Left cardiac atrium (tissue), 4 donors: ENCODE measurements at regions not wholly inside any gene's neighbourhood (a gene's known extent, or its start where the extent isn't known, plus 50 kb on each side); places are given as distances from the start of the nearest gene placed in this dataset.

Experiments
- ATAC-seq, 2 donors: fragments of 200-7000 bp; cut with Tn5 transposase; one replicate each; pipeline ENCODE4 v1.9.1; 2020; ENCODE audit warnings: mild to moderate bottlenecking in 2 of 2, moderate library complexity in 2 of 2
- DNase-seq: peaks from one replicate; pipeline ENCODE4 v3.0.0-alpha.2; 2020
- intact Hi-C, 2 donors: fragments of 100-400 bp; cut with DNase I; formaldehyde crosslinking; loops; one replicate each; pipeline versions ENCODE4 v1.14.1 to v1.15.1; 2022 to 2023
- donor health status: DM: no; HTN: yes; CAD: no.
- donor health status: DM: no; HTN: yes; CAD: no; lungs with severe emphysema.
- donor health status: DM: yes; HTN: yes; CAD: no.
- donor health status: Dilated cardiomyopathy.

DNA sequence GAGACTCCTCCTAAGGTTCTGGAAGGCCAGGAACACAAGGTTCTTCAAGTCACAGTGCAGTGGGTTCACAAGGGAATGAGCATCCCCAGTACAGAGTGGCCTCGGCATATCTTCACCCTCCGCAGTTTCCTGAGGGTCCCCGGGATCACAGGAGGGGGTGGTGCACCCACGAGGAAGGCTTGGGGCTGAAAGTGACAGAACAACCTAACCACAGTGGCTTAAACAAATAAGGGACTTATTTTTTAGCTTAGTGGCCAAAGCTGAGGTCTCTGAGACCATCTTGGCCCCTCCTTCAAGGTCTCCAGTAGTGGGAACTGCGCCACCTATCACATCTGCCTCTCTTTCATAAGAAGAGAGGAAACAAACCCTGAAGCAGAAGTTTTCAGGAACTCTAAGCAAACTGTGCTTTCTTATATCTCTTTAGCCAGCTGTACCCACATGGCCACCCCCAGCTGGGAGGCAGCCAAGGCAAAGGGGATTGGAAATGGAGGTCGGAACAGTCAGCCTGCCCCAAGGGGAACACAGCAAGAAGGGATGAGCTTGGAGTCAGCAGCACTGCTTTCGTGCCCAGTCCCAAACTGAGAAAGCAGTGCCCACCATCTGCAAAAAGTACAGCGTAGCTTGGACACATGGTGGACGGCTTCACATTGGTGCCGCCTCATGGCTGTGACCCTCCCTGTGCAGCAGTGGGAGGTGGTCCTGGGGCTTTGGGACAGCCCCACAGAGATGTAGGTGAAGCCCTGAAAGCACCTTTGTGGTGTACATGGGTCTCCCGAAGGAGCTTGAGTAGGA lies 260.0 kb upstream of the ID2 start:
- ATAC-seq (no peak), DNase-seq (no peak)
- intact Hi-C loops = no loop called here

DNA sequence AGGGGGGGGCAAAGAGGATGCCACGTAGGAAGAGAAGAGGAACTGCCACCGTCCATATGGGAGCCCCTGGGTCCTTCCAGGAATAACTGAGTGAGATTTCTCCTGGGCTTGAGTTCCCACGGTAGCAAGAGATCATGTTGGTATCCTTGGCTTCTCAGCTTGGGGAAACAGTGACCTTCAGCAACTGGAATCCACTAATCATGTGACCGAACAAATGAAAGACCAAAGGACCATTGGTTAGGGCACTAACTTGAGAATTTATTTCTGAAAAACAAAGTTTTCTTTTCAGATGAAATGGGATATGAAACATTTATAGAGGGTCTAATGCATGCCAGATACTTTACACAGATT lies 259.4 kb upstream of the ID2 start:
- DNase-seq (no peak), ATAC-seq (no peak)
- intact Hi-C loops = no loop called here

DNA sequence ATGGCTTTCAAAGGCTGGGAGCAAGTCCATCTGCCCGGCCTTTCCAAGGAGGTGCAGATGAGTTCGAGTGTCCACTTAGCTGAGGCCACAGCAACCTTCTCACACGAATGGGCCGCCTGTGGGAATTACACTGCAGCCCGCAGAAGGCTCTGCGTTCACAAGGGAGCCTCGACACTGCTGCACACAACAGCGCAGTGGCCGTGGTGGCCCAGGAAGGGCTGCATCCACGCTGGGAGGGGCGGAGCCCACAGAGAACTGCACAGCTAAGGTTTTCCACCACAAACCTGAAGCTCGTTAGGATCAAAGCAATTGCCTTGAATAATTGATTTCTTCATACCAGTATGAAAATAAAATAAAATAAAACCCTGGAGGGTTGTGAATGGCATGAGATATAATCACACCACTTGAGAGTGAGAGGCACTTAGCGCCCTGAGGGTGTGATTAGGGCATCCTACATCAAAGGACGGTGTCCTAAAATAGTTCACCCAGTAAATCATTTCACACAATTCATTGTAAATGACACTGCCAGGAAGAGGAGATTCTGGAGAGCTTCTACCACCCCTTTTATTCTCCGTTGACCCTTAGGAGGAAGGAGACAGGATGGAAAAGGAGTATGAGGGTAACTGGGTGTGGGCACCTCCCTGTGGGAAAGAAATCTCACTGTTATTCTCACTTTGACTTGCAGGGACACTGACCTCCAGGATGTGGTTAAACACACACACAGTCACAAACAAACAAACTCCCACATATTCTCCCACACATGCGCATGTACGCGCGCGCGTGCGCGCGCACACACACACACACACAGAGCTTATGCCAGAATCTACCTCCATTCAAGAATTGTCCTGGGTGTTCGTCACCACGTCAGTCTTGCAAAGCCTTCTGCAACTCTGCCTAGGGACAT lies 256.6 kb upstream of the ID2 start:
- ATAC-seq (peak in 1 of 2 donors; percentile 57), DNase-seq (no peak)
- intact Hi-C loops = no loop called here

DNA sequence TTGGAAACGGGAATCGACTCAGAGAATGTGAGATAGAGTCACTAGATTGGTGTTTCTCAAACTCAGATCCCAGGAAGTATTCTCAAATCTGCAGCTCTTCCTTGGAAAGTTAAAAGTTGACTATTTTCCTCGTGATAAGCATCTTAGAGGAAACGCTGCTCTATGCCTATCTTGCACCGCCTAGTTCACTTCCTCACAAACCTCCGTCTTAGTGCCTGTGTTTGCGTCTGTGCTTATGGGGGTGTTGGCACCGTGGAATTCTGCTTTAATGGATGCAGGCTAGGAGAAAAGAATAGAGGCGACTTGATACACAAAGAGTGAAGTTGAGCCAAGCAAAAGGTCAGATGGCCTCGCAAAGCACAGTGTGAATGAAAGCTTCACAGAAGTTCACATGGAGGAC lies 255.3 kb upstream of the ID2 start:
- ATAC-seq (no peak), DNase-seq (no peak)
- intact Hi-C loops = no loop called here

DNA sequence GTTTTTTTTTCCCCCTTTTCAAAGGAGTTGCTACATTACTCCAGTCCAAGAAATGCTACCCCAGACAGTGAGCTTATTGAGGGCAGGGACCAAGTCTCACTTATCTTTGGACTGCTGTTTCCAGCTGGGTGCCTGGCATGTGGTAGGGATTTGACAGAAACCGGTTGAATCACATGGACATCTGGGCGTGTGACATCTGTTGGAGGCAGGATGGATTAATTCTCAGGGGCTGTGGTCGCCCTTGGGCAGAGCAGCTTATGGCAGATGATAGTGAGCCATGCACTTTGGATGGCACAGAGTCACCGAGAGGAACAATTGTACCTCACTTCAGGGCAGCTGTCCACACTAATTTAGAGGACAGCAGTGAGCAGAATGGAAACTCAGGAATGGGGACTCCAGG lies 254.6 kb upstream of the ID2 start:
- DNase-seq (no peak), ATAC-seq (no peak)
- intact Hi-C loops = no loop called here

DNA sequence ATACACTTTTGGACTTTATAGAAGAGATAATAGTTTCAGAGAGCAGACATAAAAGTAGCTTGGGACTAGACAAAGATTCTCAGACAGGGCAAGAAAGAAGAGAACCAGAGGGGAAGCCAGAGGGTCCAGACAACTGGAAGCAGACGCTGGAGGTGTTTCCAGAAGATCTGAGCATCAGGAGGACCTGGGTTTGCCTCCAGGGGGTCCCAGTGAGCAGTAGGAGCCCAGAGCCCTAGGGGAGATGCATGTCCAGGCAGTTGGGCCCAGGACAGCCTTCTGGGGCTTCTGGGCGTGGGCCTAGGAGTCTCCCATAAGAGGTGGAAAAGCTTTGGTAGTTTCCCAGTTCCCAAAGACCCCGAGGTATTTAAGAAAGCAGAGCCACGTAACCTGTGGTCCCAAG lies 251.2 kb upstream of the ID2 start:
- DNase-seq (no peak), ATAC-seq (no peak)
- intact Hi-C loops = loop anchor here in 1 of 2 donors (10.0 kb wide), 1 partner anchor 254 kb away; the partner anchor contains the start of gene ID2

DNA sequence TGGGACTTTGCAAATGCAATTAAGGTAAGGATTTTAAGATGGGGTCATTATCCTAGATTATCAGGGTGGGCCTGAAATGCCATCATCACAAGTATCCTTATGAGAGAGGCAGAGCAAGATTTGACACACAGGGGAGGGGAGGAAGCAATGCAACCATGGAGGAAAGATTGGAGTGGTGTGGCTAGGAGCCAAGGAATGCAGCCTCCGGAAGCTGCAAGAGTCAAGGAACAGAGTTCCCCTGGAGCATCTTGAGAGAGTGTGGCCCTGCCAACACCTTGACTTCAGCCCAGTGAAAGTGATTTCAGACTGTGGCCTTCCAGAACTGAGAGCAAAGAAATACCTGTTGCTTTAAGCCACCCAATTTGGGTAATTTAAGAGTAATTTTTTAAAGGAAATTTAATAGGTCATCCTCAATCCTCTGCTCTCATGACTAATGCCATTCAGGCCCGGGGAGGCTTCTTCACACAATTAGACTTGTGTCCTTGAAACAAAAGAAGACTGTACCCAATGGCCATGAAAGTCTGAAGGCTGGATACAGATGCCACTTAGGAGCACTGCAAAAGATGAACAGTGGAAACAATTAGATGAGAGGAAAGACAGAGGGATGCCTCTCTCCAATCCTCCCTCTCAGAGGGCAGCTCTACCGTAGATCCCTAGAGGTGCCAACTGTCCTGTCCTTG lies 250.3 kb upstream of the ID2 start:
- intact Hi-C loops = loop anchor here in 1 of 2 donors (10.0 kb wide), 1 partner anchor 253 kb away; the partner anchor contains the start of gene ID2
- DNase-seq = no peak
- no peak for ATAC-seq

DNA sequence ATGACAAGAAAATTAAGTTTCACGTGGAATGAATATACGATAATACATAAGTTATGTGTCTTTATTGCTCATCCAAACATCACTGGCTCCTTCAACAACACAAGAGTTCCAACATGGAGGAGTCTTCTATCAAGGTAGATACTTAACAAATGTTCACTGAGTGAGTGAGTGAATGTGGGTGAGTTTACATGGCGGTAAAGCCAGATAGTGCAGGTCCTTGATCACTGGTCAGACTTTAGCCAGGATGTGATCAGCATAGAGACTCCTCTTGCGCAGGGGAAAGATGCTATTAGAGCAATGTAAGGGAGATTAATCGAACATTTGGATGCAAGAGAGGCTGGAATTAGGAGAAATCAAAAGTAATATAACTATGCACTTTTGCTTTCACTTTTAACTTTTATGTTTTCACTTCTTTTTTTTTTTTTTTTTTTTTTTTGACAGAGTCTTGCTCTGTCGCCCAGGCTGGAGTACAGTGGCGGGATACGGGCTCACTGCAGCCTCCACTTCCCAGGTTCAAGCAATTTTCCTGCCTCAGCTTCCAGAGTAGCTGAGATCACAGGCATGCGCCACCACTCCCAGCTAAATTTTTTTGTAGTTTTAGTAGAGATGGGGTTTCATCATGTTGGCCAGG lies 249.0 kb upstream of the ID2 start:
- ATAC-seq (no peak), DNase-seq (no peak)
- intact Hi-C loops = loop anchor here in 1 of 2 donors (10.0 kb wide), 1 partner anchor 252 kb away; the partner anchor contains the start of gene ID2

DNA sequence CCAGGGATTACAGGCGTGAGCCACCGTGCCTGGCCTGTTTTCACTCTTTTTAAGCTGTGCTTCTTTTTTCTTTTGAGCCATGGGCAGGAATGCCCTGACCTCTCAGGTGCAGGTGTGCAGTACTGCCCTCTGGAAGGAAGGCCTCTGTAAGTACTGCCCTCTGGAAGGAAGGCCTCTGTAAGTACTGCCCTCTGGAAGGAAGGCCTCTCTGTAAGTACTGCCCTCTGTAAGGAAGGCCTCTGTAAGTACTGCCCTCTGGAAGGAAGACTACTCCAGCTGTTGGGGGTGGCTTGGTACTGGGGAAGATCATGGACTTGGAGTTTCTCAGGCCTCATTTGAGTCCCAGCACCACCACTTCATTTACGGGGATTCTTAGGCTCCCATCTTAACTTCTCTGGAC lies 248.5 kb upstream of the ID2 start:
- intact Hi-C loops = loop anchor here in 1 of 2 donors (10.0 kb wide), 1 partner anchor 251 kb away; the partner anchor contains the start of gene ID2
- ATAC-seq (no peak), DNase-seq (no peak)

DNA sequence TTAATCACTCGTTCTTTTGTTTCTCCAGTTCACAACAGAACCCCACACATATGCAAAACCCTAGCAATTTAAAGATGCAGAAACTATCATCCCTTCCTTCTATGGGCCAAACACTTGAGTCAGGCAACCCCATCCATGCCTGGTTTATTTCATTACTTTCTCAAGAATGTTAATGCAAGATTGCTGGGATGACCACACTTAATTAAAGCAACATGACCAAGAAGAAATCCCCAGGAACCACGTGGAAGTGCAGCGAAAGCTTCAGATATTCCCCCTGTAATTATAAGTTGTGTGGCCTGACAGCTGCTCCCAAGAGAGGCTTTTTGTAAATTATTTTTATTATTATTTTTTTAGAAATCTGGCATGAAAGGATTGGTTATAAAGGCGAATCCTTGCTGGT lies 246.2 kb upstream of the ID2 start:
- ATAC-seq (no peak), DNase-seq (no peak)
- intact Hi-C loops = loop anchor here in 1 of 2 donors (10.0 kb wide), 1 partner anchor 249 kb away; the partner anchor contains the start of gene ID2

DNA sequence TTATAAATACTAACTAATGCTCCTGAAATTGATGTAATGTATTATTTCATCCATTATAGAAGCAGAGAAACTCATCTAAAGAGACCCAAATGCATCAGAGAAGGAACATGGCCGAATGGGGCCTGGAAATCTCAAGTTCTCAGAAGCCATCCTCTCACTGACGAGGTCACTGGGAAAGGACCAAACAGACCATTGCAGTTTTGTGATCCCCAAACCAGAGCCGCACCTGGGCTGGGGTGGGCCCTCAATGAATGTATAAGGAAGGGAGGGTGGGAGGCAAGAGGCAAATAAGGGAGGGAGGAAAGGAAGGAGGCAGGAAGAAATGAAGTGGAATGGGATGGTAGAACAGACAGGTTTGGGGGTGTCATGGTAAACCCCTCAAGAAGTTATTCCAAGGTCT lies 245.3 kb upstream of the ID2 start:
- intact Hi-C loops = loop anchor here in 1 of 2 donors (10.0 kb wide), 1 partner anchor 248 kb away; the partner anchor contains the start of gene ID2
- ATAC-seq (no peak), DNase-seq (no peak)

DNA sequence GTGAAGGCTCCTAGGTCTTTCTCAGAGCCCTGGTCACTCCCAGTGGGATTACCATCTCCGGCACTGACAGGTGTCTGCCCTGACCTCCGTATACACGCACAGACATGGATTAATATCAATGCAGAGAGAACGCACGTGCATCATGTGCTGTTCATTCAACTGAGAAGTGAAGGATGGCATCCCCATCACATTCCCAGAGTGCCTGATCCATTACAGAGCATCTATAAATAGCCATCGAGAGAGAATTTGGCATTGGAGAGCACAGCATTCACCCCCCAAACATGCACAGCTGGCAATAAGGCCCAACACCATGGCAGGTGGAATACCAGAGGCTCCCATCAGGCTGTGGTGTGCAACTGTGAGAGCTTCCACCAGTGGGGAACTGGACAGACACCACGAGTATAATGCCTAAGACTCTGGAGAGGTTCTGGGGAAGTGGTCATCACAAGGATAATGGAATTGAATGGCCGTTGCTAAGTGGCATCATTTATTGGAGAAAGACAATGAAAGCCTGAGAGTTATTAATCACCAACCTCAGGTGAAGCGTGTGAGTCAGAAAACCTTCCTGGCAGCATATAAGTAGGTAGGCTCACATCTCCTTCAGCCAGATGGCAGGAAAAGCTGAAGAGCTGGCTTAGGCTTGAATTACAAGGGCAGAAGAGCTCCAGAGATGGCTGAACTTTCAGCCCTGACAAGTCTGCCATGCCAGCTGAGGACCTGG lies 244.5 kb upstream of the ID2 start:
- intact Hi-C loops = loop anchor here in 1 of 2 donors (10.0 kb wide), 1 partner anchor 247 kb away; the partner anchor contains the start of gene ID2
- ATAC-seq (peak; percentile 39 to 58), DNase-seq (no peak)

DNA sequence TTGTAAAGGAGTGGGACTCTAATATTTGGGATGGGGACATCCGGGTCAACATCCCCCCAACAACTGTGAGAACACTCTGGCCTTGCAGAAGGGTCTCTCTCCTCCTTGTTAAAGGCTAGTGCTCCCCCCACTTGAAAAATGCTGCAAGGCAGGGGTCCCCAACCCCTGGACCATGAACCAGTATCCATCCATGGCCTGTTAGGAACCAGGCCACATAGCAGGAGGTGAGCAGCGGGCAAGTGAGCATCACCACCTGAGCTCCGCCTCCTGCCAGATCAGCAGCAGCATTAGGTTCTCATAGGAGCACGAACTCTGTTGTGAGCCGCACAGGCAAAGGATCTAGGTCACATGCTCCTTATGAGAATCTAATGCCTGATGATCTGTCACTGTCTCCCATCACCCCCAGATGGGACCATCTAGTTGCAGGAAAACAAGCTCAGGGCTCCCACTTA lies 243.9 kb upstream of the ID2 start:
- intact Hi-C loops = loop anchor here in 1 of 2 donors (10.0 kb wide), 1 partner anchor 247 kb away; the partner anchor contains the start of gene ID2
- ATAC-seq (no peak), DNase-seq (no peak)

DNA sequence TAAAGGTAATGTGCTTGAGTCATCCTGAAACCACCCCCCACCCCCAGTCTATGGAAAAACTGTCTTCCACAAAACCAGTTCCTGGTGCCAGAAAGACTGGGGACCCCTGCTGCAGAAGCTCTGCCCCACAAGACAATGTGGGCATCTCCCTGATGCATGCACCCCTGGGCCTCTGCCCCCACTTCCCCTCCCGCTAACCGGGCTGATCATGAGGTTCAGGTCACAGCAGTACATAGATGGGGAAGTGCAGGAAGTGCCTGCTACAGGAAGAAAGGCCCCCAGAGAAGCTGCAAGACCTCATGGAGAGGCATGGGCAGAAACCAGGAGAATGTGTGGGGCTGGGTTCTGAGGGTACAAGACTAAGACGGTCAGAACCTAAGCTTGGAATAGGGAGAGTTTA lies 243.4 kb upstream of the ID2 start:
- DNase-seq (no peak), ATAC-seq (peak; percentile 10 to 35)
- intact Hi-C loops = loop anchor here in 1 of 2 donors (10.0 kb wide), 1 partner anchor 246 kb away; the partner anchor contains the start of gene ID2

DNA sequence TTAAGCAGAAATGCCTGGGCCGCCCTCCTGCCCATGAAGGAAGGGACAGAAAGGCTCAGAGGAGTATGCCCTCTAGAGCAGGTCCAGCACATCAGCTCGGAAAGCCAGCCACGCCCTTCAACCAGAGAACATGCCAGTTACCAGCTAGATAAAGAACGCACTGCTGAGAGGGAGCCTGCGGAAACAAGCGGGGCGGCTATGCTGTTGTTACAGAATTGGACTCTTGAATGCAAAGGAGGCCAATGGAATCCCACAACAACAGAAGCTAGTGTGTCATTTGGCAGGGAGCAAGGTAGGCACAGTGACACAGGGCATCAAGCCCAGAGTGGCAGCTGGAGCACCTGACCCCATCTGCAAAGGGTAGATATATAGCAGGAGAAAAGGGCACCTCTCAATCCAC lies 242.9 kb upstream of the ID2 start:
- intact Hi-C loops = loop anchor here in 1 of 2 donors (10.0 kb wide), 1 partner anchor 246 kb away; the partner anchor contains the start of gene ID2
- DNase-seq (no peak), ATAC-seq (peak; percentile 60 to 76)

DNA sequence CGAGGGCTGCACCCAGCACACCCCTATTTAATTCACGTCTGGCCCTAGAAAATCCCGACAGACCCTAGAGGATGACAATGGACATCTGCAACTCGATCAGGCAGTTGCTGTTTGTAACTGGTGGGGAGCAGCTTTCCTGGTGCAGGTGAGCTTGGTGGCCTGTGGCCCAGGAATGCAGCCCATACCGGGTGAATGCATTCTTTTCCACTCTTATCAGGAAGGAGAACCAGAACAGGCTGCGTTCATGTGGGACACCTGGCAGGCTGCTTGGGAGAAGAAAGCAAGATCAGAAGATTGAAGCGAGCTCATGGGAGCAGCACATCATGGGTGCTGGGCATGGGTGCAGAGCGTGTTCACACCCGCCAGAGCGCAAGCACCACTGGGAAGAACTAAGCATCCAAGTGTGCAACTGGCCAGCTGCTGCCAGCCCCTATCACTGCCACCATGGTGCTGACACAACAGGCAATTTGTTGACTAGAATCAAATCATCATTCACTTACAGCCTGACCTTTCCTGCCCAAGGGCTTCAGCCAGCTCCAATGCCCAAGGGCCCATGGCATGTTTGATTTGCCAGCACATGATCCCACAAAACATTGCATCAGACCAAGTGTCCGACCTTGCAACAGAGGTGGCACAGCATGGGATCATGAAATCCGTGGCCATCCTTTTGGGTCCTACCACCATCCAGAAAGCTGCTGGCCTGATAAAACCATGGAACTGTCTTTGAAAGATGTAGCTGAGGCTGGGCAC lies 241.7 kb upstream of the ID2 start:
- intact Hi-C loops = no loop called here
- DNase-seq (no peak), ATAC-seq (peak in 1 of 2 donors; percentile 51)

DNA sequence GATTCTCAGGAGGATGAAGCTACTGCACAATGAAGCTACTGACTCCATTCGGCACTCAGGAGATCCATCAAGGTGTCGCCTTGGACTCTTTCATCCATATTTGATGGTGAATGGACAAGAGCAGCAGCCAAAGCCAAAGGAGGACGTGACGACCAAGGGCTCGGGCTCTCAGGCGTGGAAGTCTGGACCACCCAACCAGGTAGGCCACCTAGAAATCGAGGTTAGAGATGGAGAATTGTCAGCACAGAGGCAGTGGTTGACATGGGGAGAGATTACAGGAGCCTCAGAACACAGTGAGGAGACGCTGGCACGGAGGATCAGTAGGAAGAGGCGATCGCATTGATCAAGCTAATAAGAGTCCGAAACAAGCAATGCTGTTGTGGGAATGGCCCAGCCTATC lies 240.5 kb upstream of the ID2 start:
- intact Hi-C loops = no loop called here
- DNase-seq (no peak), ATAC-seq (no peak)
